Immature natural killer cell (primary cell): ENCODE measurements at regions not wholly inside any gene's neighbourhood (a gene's known extent, or its start where the extent isn't known, plus 50 kb on each side); places are given as distances from the start of the nearest gene placed in this dataset.

ENCODE experiments used
- DNase-seq, 3 donors: peaks; one replicate each; pipeline ENCODE4 v3.0.0; 2022; ENCODE audit warnings: mixed read lengths in 1 of 3
- H3K27ac Mint-ChIP-seq, 6 donors: one replicate each; pipeline ENCODE4 v1.8.0; 2020; ENCODE audit warnings: mixed read lengths in 6 of 6, mild to moderate bottlenecking in 5 of 6, inconsistent platforms in 4 of 6, moderate library complexity in 3 of 6
- H3K27me3 Mint-ChIP-seq, 3 donors: one replicate each; pipeline ENCODE4 v1.8.0; 2020 to 2021; ENCODE audit warnings: low read depth in 3 of 3, mild to moderate bottlenecking in 3 of 3, mixed read lengths in 3 of 3, moderate library complexity in 3 of 3, inconsistent platforms in 1 of 3
- H3K36me3 Mint-ChIP-seq, 3 donors: one replicate each; pipeline ENCODE4 v1.8.0; 2020; ENCODE audit warnings: mixed read lengths in 3 of 3, inconsistent platforms in 2 of 3, mild to moderate bottlenecking in 2 of 3
- H3K4me1 Mint-ChIP-seq, 2 donors: one replicate each; pipeline ENCODE4 v1.8.0; 2020; ENCODE audit warnings: inconsistent platforms in 2 of 2, mild to moderate bottlenecking in 2 of 2, mixed read lengths in 2 of 2, moderate library complexity in 1 of 2
- H3K4me3 Mint-ChIP-seq, 5 donors: one replicate each; pipeline ENCODE4 v1.8.0; 2020; ENCODE audit warnings: mild to moderate bottlenecking in 5 of 5, mixed read lengths in 5 of 5, inconsistent platforms in 3 of 5, moderate library complexity in 3 of 5
- H3K9me3 Mint-ChIP-seq, 6 donors: one replicate each; pipeline ENCODE4 v1.8.0; 2020; ENCODE audit warnings: mild to moderate bottlenecking in 6 of 6, mixed read lengths in 6 of 6, inconsistent platforms in 4 of 6, moderate library complexity in 3 of 6

DNA sequence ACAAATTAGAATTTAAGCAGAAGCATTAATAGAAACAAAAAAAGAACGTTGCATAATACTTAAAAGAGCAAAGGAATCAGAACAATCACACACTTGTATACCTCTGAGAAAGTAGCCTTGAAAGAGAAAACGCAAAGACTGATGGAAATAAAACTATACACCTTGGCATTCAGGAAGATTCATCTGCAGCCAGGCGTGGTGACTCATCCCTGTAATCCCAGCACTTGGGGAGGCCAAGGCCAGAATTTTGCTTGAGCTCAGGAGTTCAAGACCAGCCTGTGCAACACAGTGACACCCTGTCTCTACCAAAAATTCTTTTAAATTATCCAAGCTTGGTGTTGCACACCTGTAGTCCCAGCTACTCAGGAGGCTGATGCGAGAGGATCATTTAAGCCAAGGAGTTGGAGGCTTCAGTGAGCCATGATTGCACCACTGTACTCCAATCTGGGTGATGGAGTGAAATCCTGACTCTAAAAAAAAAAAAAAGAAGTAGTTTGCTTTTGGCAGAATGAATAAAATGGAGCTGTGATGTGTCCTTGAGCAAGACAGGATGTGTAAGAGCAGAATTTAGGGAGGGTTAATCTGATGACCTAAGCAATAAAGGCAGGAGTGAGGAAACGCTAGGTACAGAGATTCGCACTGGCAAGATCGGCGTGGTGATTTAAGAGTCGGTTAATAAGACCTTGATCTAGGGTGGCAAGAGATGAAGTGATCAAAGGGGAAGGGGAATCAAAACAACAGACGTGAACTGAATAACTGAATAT is 75.8 kb upstream of the NRP1 start:
- no peak for DNase-seq
- peaks cover 0 to 2% (median 0%) of the 10 kb centered on the region in 6 donors for H3K9me3 Mint-ChIP-seq
- H3K4me3 Mint-ChIP-seq = no peak overlapping the region
- H3K36me3 Mint-ChIP-seq = no peaks in the 10 kb centered on the region
- peaks cover 5 to 15% (median 7%) of the 10 kb centered on the region in 3 donors for H3K27me3 Mint-ChIP-seq
- no peaks in the 10 kb centered on the region for H3K4me1 Mint-ChIP-seq
- H3K27ac Mint-ChIP-seq = no peak overlapping the region

DNA sequence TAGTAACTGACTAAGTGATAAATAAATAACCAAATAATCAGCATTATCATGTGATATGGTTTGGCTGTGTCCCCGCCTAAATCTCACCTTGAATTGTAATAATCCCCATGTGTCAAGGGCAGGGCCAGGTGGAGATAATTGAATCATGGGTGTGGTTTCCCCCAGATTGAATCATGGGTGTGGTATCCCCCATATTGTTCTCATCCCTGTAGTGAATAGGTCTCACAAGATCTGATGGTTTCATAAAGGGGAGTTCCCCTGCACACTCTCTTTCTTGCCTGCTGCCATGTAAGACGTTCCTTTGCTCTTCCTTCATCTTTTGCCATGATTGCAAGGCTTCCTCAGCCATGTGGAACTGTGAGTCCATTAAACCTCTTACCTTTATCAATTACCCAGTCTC is 72.1 kb upstream of the NRP1 start:
- Mint-ChIP-seq H3K4me3 (no peak overlapping the region), H3K36me3 (no peaks in the 10 kb centered on the region), H3K27me3 (peaks cover 6 to 17% (median 7%) of the 10 kb centered on the region in 3 donors), H3K4me1 (no peaks in the 10 kb centered on the region), H3K27ac (no peak overlapping the region), H3K9me3 (peaks cover 0 to 2% (median 0%) of the 10 kb centered on the region in 6 donors)
- no peak for DNase-seq

DNA sequence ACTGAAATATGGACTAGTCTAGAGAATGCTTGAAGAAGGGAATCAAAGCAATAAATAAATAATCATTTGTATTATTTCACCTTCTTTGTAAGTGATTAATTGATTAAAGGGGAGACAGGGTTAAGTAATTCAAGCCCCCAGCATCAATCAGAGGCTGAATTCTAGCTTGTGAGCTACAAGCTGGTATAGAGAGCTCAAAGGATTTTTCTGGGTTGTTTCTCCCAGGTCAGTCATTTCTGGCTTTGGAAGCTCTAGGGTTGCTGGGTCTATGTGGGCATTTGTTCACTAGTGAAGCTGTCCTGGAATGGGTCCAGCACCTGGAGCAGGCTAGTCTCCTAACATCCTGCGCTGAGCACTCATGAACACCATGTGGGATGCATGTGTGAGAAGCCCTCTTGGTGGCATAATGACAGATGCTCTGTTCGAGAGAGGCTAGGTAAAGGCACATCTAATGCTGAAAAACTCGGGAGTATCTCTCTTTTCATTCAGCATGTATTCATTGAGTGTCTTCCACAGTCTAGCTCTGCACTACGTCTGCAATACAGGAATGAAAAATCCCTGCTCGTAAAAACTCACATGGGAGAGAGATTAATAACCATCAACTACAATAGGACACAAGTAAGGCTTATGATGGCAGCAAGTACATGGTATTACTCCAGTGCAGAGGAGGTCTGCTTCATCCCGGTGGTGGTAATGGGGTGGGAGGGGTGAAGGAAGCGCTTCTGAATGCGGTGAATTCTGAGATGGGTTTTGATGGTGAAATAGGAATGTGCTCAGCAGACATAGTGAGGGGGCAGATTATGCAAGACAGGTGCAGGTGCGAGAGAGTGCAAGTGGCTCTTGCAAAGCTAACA is 68.0 kb upstream of the NRP1 start:
- Mint-ChIP-seq H3K36me3 (no peaks in the 10 kb centered on the region), H3K27me3 (peaks cover 0 to 17% (median 3%) of the 10 kb centered on the region in 3 donors), H3K4me3 (no peak overlapping the region), H3K9me3 (peaks cover 0 to 5% (median 1%) of the 10 kb centered on the region in 6 donors), H3K4me1 (no peaks in the 10 kb centered on the region), H3K27ac (no peak overlapping the region)
- no peak for DNase-seq

DNA sequence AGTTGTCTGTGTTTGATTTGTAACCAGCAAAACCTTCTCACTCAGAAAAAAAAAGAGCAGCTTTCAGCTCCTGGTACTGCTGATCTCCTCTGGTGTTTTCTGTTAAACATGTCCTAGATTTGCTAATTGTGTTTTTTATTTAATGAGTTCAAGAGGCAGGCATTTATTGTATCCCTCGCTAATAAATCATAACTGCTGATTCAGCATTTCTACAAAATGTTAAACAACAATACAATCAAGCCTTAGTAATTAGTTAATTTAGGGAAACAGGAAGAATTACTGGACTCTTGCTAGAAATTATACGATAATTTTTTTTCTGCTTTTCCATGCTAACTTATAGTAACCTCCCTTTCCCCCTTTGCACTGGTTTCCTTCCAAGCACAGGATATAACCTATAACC is 66.8 kb upstream of the NRP1 start:
- Mint-ChIP-seq H3K27ac (no peak overlapping the region), H3K36me3 (no peaks in the 10 kb centered on the region), H3K27me3 (peaks cover 0 to 17% (median 3%) of the 10 kb centered on the region in 3 donors), H3K4me3 (no peak overlapping the region), H3K9me3 (peaks cover 0 to 11% (median 1%) of the 10 kb centered on the region in 6 donors), H3K4me1 (no peaks in the 10 kb centered on the region)
- no peak for DNase-seq

DNA sequence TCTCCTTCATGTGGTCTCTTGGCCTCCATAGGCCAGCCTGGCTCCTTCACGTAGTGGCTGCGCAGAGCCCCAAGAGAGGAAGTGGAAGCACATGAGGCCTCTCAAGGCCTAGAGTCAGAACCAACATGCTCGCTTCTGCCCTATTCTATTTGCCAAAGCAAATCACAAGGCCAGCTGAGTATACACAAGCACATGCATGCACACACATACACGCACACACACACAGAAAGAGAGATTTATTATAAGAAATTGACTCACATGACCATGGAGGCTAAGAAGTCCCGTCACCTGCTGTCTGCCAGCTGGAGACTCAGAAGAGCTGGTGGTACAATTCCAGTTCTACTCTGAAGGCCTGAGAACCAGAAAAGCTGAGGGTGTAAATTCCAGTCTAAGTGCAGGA is 64.3 kb upstream of the NRP1 start:
- DNase-seq = no peak
- Mint-ChIP-seq H3K4me3 (no peak overlapping the region), H3K27me3 (peaks cover 0 to 14% (median 2%) of the 10 kb centered on the region in 3 donors), H3K9me3 (peaks cover 0 to 11% (median 1%) of the 10 kb centered on the region in 6 donors), H3K27ac (no peak overlapping the region), H3K36me3 (no peaks in the 10 kb centered on the region), H3K4me1 (no peaks in the 10 kb centered on the region)

DNA sequence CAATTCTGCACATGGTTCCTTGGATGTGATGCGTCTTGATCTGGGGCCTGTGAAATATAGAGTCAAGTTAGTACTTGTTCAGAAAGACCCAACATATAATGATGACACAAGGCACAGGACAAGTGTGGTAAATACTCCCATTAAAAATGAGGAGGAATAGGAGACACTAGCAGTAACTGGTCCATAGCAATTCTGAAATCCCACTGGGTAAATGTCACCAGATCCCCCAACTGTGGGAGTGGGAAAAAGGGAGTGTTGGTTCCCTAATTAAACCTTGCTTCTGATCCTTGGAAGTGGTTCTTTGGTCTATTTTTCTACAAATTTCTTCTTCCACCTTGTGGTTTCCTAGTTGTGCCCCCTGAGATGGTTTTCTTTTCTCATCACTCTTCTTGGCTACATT is 62.5 kb upstream of the NRP1 start:
- H3K4me1 Mint-ChIP-seq = no peaks in the 10 kb centered on the region
- no peaks in the 10 kb centered on the region for H3K36me3 Mint-ChIP-seq
- DNase-seq = no peak
- H3K27ac Mint-ChIP-seq = no peak overlapping the region
- H3K9me3 Mint-ChIP-seq = peaks cover 0 to 11% (median 1%) of the 10 kb centered on the region in 6 donors
- H3K4me3 Mint-ChIP-seq = no peak overlapping the region
- peaks cover 0 to 9% (median 0%) of the 10 kb centered on the region in 3 donors for H3K27me3 Mint-ChIP-seq

DNA sequence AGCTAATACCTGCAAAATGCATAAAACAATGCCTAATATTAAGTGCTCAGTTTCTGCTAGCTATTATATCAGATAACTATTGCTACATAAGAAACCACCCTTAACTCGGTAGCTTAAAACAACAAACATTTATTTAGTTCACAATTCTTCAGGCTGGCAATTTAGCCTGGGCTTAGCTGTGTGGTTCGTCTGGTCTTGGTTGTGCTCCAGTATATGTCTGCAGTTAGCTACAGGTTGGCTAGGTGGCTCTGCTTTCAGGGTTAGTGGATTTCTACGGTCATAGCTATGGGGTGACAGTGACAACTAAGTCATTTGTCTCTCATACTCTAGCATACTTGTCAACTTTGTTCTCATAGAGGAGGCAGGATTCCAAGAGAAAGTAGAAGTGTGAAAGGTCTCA is 61.8 kb upstream of the NRP1 start:
- H3K9me3 Mint-ChIP-seq = peaks cover 0 to 11% (median 1%) of the 10 kb centered on the region in 6 donors
- H3K36me3 Mint-ChIP-seq = no peaks in the 10 kb centered on the region
- peaks cover 0 to 9% (median 0%) of the 10 kb centered on the region in 3 donors for H3K27me3 Mint-ChIP-seq
- no peaks in the 10 kb centered on the region for H3K4me1 Mint-ChIP-seq
- H3K4me3 Mint-ChIP-seq = no peak overlapping the region
- no peak overlapping the region for H3K27ac Mint-ChIP-seq
- no peak for DNase-seq

DNA sequence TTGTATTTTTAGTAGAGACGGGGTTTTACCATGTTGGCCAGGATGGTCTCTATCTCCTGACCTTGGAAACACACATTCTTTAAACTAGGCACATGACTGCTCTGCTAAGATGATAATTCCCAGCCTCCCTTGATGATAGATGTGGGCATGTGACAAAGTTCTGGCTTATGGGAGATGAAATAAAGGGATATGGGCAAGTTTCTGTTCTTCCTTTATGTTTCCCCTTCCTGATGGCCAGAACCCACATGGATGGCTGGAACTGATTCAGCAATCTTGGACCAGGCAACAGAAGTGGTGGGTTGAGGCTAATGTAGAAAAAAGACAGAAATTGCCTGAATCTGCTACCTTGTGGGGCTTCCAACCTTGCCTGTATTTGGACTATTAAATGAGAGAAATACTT is 60.7 kb upstream of the NRP1 start:
- H3K4me3 Mint-ChIP-seq = no peak overlapping the region
- H3K27ac Mint-ChIP-seq = no peak overlapping the region
- peaks cover 0 to 11% (median 1%) of the 10 kb centered on the region in 6 donors for H3K9me3 Mint-ChIP-seq
- no peak for DNase-seq
- no peaks in the 10 kb centered on the region for H3K4me1 Mint-ChIP-seq
- no peaks in the 10 kb centered on the region for H3K36me3 Mint-ChIP-seq
- H3K27me3 Mint-ChIP-seq = peaks cover 0 to 6% (median 0%) of the 10 kb centered on the region in 3 donors

DNA sequence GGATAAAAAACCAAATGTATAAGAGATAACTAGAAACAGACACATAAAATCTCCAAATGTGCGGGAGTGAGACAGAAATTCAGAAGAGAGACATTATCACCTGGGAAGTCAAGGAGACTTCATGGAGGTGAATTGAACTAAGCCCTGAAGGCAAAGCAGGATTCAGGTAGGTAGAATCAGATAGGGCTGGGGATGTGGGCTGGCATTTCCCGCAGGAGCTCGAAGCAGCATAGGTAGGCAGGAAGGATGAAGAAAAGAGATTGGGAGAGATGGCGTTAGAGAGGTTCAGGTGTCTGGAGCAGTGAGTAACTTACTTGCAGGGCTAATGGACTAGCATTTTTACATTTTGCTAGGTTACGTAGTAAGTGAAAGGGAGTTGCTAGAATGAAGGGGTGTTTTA is 58.2 kb upstream of the NRP1 start:
- Mint-ChIP-seq H3K36me3 (no peaks in the 10 kb centered on the region), H3K4me3 (no peak overlapping the region), H3K9me3 (peaks cover 0 to 9% (median 0%) of the 10 kb centered on the region in 6 donors), H3K27me3 (peaks cover 2 to 5% (median 2%) of the 10 kb centered on the region in 3 donors), H3K27ac (no peak overlapping the region), H3K4me1 (no peaks in the 10 kb centered on the region)
- no peak for DNase-seq

DNA sequence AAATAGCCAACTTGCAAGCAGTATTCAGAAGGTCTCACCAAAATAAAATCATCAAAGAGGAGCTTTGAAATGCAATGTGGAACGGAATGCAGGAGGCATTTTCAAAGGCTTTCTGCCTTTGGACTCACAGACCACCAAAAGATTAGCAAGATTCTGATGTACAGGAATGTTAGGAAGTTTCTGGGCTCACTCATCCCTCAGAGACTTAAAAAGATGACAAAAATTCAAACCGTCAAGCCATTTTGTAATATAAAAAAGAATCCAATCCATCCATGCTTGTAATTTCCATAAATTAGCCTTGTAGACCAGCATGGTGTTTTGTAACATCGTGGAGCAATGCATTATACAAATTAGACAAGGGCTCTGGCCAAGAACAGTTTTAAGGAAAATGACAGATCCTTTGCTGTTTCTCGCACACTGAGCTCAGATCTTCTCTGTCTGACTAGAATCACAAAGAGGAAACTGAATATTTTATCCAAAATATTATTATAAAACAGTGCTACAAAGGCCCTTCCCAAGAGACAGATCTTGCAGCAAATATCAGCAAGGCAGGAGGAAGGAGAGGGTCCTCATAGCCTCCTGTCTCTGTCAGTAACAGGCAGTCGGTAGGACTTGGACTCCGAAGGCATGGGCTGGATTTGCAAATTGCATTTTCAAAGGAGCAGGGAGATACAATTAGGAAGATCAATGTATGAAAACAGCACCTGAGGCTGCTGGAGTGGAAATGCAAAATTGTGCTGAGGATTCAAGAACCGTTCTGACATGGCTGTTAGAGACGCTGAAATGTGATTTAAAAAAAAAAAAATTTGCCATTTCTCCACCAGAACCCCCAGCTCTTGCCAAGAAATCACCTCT is 57.4 kb upstream of the NRP1 start:
- no peak for DNase-seq
- no peaks in the 10 kb centered on the region for H3K36me3 Mint-ChIP-seq
- H3K4me1 Mint-ChIP-seq = no peaks in the 10 kb centered on the region
- H3K4me3 Mint-ChIP-seq = no peak overlapping the region
- H3K27me3 Mint-ChIP-seq = peaks cover 0 to 4% (median 2%) of the 10 kb centered on the region in 3 donors
- no peak overlapping the region for H3K27ac Mint-ChIP-seq
- H3K9me3 Mint-ChIP-seq = peaks cover 0 to under 1% (median 0%) of the 10 kb centered on the region in 6 donors

DNA sequence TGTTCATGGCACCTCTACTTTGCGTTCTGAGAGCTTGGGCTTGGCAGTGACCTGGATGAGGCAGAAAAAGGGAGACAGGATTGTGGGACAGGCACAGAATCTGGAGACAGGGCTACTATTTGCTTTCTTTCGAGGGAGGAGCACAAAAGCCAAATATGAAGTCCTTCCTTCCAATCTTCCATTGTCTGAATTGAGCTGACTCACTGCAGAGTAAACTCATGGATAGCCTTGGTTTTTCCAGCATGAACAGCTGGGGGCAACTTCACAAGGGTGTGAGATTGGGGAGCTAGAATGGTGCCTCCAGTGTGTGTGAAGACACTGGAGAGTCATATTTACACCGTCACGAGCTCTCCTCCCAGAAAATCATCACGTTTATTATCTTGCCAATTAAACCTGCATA is 55.6 kb upstream of the NRP1 start:
- Mint-ChIP-seq H3K27me3 (peaks cover 0 to 8% (median 4%) of the 10 kb centered on the region in 3 donors), H3K27ac (no peak overlapping the region), H3K4me3 (no peak overlapping the region), H3K36me3 (no peaks in the 10 kb centered on the region), H3K9me3 (no peaks in the 10 kb centered on the region), H3K4me1 (no peaks in the 10 kb centered on the region)
- no peak for DNase-seq

DNA sequence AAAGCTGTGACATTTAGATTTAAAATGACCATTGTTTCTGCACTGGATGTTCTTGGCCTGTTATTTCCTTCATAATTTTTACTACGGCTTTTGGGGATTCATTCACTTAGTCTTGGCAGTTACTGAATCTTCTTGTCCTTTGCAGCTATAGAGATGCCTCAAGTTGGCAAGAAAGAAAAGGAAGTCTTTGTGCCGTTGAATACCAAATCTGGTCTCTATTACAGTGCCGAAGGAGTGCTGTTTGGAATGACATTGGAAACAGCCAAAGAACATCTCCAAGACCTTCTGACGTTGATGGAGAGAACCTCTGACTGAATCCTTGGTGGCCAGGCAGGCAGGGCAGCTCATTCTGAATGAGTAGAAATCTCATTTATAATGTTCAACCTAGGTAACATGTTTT is 54.3 kb upstream of the NRP1 start:
- DNase-seq = no peak
- Mint-ChIP-seq H3K27ac (no peak overlapping the region), H3K27me3 (peaks cover 0 to 9% (median 4%) of the 10 kb centered on the region in 3 donors), H3K9me3 (no peaks in the 10 kb centered on the region), H3K4me1 (no peaks in the 10 kb centered on the region), H3K36me3 (no peaks in the 10 kb centered on the region), H3K4me3 (no peak overlapping the region)

DNA sequence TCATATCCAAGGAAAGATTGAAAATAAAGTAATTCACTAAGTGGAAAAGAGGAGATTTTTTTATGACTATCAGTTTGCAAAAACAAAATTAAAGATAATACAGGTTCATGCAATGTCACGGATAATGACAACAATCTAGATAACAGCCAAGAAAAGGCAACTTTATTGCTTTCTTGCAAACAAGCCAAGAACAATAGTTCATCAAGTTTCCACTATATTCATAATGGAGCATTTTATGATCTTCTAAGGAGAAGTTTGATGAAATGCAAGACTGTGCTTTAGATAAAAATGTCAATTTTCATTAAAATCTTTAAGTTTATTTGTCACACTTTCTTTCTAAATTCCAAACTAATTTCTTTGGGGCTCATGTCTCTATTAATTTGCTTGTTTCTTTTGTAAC is 53.9 kb upstream of the NRP1 start:
- H3K4me1 Mint-ChIP-seq = no peaks in the 10 kb centered on the region
- H3K4me3 Mint-ChIP-seq = no peak overlapping the region
- no peaks in the 10 kb centered on the region for H3K36me3 Mint-ChIP-seq
- peaks cover 0 to 9% (median 4%) of the 10 kb centered on the region in 3 donors for H3K27me3 Mint-ChIP-seq
- H3K27ac Mint-ChIP-seq = no peak overlapping the region
- H3K9me3 Mint-ChIP-seq = no peaks in the 10 kb centered on the region
- no peak for DNase-seq
